DOHH2 (cell line): ENCODE measurements at regions not wholly inside any gene's neighbourhood (a gene's known extent, or its start where the extent isn't known, plus 50 kb on each side); places are given as distances from the start of the nearest gene placed in this dataset.

Experiments
- EZH2phosphoT487 ChIP-seq: fragments of 200-600 bp; sonication (generic); IDR thresholded peaks from 2 replicates; pipeline ENCODE4 v1.6.1; 2017; ENCODE audit warnings: borderline replicate concordance, mild to moderate bottlenecking, antibody characterized with exemption, low read length, moderate library complexity, mixed read lengths
- TF ChIP-seq, protein P1 (sequence below): fragments of 200-600 bp; sonication (generic); IDR thresholded peaks from one replicate; pipeline ENCODE4 v1.5.1; 2014; ENCODE audit warnings: antibody characterized with exemption, mild to moderate bottlenecking, low read depth, low read length; ENCODE audit not compliant: poor library complexity, severe bottlenecking

DNA sequence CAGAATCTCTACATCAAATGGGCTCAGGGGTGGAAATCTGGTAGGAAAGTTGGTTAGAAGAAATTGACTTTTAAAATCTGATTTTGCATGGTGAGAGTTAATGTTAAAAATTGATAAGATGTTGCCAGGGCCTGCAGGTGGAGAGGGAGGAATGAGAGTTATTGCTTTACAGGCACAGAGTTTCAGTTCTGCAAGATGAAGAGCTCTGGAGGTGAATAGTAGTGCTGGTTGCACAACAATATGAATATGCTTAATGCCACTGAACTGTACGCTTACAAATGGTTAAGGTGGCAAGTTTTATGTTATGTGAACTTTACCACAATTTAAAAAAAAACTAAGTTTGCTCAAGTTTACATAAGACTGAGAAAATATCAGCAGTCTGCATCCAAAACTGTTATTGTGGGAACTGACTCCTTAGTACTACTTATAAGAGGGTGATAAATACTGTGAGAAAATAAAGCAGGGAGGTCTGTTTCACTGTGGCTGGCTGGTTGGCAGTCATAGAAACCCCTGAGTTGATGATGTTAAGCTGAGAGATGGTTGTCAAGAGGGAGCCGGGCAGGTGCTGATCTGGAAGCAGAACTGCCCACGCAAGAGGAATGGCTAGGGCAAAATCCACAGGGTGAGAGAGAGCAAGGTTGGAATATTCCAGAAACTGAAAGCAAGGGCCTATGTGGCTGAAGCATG, 144.9 kb downstream of the EDEM1 start:
- TF ChIP-seq, protein P1, sequence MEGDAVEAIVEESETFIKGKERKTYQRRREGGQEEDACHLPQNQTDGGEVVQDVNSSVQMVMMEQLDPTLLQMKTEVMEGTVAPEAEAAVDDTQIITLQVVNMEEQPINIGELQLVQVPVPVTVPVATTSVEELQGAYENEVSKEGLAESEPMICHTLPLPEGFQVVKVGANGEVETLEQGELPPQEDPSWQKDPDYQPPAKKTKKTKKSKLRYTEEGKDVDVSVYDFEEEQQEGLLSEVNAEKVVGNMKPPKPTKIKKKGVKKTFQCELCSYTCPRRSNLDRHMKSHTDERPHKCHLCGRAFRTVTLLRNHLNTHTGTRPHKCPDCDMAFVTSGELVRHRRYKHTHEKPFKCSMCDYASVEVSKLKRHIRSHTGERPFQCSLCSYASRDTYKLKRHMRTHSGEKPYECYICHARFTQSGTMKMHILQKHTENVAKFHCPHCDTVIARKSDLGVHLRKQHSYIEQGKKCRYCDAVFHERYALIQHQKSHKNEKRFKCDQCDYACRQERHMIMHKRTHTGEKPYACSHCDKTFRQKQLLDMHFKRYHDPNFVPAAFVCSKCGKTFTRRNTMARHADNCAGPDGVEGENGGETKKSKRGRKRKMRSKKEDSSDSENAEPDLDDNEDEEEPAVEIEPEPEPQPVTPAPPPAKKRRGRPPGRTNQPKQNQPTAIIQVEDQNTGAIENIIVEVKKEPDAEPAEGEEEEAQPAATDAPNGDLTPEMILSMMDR = no peak
- no peak for TF ChIP-seq EZH2phosphoT487
